Duodenal mucosa (tissue), 2 donors: ENCODE measurements at regions not wholly inside any gene's neighbourhood (a gene's known extent, or its start where the extent isn't known, plus 50 kb on each side); places are given as distances from the start of the nearest gene placed in this dataset.

ENCODE experiments used
- H3K27ac ChIP-seq: one replicate; pipeline ENCODE4 v1.7.0; 2013; ENCODE audit warnings: low read depth, low read length
- H3K27me3 ChIP-seq, 2 donors: one replicate each; pipeline ENCODE4 v1.7.0; 2013; ENCODE audit warnings: low read length in 2 of 2, control low read depth in 1 of 2; ENCODE audit not compliant: insufficient read depth in 2 of 2, control insufficient read depth in 1 of 2
- H3K36me3 ChIP-seq, 2 donors: one replicate each; pipeline ENCODE4 v1.7.0; 2013; ENCODE audit warnings: low read length in 2 of 2, control low read depth in 1 of 2; ENCODE audit not compliant: insufficient read depth in 2 of 2, control insufficient read depth in 1 of 2
- H3K4me1 ChIP-seq, 2 donors: one replicate each; pipeline ENCODE4 v1.7.0; 2013; ENCODE audit warnings: low read length in 2 of 2, control low read depth in 1 of 2; ENCODE audit not compliant: insufficient read depth in 2 of 2, control insufficient read depth in 1 of 2
- H3K4me3 ChIP-seq, 2 donors: one replicate each; pipeline ENCODE4 v1.7.0; 2013; ENCODE audit warnings: low read length in 2 of 2, low read depth in 1 of 2
- H3K9ac ChIP-seq, 2 donors: one replicate each; pipeline ENCODE4 v1.7.0; 2013; ENCODE audit warnings: low read length in 2 of 2, low read depth in 1 of 2
- H3K9me3 ChIP-seq, 2 donors: one replicate each; pipeline ENCODE4 v1.7.0; 2013; ENCODE audit warnings: low read length in 2 of 2, control low read depth in 1 of 2; ENCODE audit not compliant: control insufficient read depth in 1 of 2

DNA sequence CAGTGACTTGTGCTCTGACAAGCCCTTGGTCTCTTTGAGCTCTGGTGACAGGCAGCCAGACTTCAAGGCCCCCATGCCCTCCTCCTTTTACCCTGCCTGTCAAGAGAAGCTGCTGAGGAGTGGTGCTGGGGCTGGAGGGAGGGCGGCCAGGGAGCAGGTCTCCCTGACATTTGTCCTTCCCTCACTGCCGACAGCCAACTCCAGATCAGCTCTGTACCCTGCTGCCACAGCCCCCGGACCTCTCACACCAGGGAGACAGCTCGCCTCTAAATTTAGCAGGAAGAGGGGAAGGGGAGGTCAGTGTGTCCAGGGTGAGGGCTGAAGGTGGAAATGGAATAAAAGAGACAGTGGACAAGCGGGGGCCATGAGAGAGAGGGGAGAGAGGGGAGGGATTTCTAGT lies 155.8 kb downstream of the TDRD15 start:
- Histone ChIP-seq H3K9me3 (no peaks in the 10 kb centered on the region), H3K36me3 (no peaks in the 10 kb centered on the region), H3K4me3 (no peak overlapping the region), H3K4me1 (peaks cover 6% of the 10 kb centered on the region in 2 donors), H3K27ac (no peak overlapping the region), H3K9ac (no peak overlapping the region), H3K27me3 (no peaks in the 10 kb centered on the region)

DNA sequence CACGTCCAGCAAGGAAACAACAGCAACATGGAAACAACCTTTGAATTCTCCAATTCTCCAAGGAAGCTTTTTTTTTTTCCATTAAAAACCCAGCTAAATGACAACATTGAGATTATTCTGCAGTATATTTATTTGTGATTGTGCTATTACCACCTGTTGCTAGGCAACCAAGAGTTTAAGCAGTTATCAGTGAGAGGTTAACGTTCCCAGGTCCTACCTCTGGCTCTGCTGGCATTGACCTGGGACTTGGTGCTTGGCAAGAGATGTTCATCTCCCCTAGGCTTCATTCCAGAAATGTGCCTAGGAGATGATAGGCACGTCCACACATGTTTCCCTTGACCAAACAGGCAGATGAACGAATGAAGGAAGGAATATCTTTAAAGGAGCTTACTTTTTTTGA lies 157.0 kb downstream of the TDRD15 start:
- no peaks in the 10 kb centered on the region for H3K36me3 ChIP-seq
- no peak overlapping the region for H3K4me3 ChIP-seq
- H3K27ac ChIP-seq = no peak overlapping the region
- H3K9ac ChIP-seq = no peak overlapping the region
- H3K4me1 ChIP-seq = peaks cover 6% of the 10 kb centered on the region in 2 donors
- no peaks in the 10 kb centered on the region for H3K27me3 ChIP-seq
- no peaks in the 10 kb centered on the region for H3K9me3 ChIP-seq

DNA sequence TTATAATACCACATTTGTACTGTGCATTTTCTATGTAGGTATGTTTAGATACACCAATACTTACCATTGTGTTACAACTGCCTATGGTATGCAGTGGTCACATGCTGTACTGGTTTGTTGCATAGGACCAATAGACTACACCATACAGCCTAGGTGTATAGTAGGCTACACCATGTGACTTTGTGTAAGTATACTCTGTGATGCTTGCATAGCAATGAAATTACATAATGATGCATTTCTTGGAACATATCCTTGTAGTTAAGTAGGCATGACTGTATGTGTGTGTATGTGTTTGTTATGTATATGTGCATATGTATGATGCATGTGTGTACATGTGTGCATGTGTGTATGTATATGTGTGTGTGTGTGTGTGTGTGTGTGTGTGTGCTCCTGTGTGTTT lies 157.6 kb downstream of the TDRD15 start:
- Histone ChIP-seq H3K9me3 (no peaks in the 10 kb centered on the region), H3K27me3 (no peaks in the 10 kb centered on the region), H3K36me3 (no peaks in the 10 kb centered on the region), H3K9ac (no peak overlapping the region), H3K4me3 (no peak overlapping the region), H3K4me1 (peaks cover 3% of the 10 kb centered on the region in 2 donors), H3K27ac (no peak overlapping the region)

DNA sequence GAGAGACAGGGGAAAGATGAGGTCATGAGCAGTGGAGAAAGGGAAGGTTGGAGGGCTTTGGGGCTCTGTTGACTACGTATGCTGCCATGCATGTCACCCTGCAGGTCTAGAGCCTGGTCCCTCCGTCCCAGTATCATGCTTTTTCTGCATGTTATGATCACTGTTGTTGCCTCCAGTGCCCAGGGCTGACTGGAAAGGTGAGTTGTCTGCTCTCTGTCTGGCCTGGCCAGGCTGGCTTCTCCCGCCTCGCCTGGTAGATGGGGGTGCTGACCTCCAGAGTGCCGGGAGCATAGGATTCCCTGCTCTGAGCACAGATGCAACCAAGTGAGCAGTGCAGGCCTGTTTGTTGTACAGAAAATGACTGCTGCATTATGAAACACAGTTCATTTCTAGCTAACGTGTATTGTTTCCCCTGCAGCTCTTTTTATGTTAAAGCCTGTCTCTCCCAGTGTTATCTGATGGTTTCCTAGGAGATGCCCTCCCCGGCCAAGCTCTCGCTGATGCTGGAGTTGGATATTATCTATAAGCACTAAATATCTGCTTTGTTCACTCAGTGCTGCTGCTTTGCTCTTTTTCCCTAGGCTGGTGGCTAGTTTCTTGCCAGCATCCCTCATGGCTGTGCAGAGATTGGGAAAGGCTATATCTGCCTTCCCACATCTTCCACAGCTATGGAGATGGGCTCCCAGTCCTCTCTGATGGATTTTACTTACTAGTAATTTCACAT lies 158.2 kb downstream of the TDRD15 start:
- no peak overlapping the region for H3K9ac ChIP-seq
- H3K4me1 ChIP-seq = no peaks in the 10 kb centered on the region
- no peaks in the 10 kb centered on the region for H3K9me3 ChIP-seq
- no peak overlapping the region for H3K27ac ChIP-seq
- H3K4me3 ChIP-seq = no peak overlapping the region
- no peaks in the 10 kb centered on the region for H3K36me3 ChIP-seq
- no peaks in the 10 kb centered on the region for H3K27me3 ChIP-seq

DNA sequence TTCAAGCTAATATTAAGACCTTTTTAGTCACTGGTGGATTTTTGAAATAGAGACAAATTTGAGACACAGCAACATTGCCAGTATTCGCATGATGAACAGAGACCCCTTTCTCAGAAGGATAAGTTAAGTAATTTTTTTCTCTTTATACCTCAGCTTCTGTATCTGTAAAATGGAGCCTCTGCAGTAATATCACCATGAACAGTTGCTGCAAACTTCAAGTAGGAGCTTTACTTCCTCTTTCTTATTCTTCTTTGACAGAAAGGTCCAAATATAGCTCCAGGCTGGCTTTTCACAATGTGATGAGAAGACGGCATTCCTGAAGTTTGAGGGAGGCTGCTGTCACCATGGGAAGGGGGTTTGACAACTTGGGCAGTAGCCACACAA lies 158.7 kb downstream of the TDRD15 start:
- H3K4me3 ChIP-seq = no peak overlapping the region
- no peak overlapping the region for H3K27ac ChIP-seq
- no peaks in the 10 kb centered on the region for H3K9me3 ChIP-seq
- H3K27me3 ChIP-seq = no peaks in the 10 kb centered on the region
- no peaks in the 10 kb centered on the region for H3K4me1 ChIP-seq
- H3K36me3 ChIP-seq = no peaks in the 10 kb centered on the region
- H3K9ac ChIP-seq = no peak overlapping the region

DNA sequence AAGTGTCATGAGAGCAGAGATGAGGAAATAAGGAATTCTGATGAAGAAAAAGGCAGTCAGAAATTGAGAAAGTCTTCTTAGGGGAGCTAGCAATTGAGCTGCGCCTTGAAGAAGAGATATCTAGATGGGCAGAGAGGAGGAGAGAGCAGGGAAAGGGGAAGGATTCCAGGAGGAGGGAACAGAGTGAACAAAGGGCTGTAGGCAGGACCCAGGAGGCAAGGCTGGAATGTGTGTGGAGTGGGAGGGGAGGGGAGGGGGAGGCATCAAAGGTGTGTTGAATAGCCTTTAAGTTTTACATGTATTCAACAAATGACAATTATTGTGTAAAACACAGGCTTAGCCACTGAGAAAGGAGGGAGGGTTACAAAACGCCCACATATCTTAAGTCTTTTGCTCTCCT lies 164.5 kb downstream of the TDRD15 start:
- Histone ChIP-seq H3K9me3 (no peaks in the 10 kb centered on the region), H3K36me3 (no peaks in the 10 kb centered on the region), H3K4me3 (no peak overlapping the region), H3K9ac (no peak overlapping the region), H3K27ac (no peak overlapping the region), H3K27me3 (no peaks in the 10 kb centered on the region), H3K4me1 (no peaks in the 10 kb centered on the region)

DNA sequence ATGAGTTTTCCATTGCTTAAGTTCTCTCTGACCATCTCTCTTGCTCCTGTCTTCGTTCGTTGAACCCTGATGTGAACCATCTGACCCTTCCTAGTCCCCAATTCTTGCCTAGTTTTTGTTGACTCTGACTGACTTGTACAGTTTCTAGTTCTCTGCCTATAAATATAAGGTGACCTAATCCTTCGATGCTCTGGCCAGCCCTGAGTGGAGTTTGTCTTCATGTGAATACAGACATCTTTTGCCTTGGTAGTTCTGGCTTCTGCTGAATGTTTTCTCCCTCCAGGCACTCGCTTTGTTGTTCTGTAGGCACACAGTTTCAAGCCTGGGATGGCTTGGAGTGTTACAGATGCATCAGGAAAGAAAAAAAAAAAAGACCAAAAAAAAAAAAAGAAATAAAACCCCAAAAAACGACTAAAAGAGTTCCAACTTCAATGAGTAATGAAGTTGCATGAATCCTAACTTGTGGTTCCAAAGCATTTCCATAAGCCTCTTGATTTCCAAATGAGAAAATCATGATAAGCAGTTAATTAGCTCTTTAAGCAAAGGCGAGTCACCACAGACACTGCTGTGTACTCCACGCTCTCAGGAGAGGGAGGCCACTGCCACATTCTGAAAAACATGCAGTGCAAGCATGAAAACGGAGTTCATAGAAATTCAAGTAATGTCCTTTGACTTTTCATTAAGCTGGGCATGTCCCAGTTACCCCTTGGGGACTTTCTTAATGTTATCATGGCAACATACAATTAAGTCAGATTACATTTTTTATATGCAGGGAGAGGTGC lies 165.2 kb downstream of the TDRD15 start:
- Histone ChIP-seq H3K4me3 (no peak overlapping the region), H3K36me3 (no peaks in the 10 kb centered on the region), H3K4me1 (no peaks in the 10 kb centered on the region), H3K9me3 (no peaks in the 10 kb centered on the region), H3K27me3 (no peaks in the 10 kb centered on the region), H3K9ac (no peak overlapping the region), H3K27ac (no peak overlapping the region)

DNA sequence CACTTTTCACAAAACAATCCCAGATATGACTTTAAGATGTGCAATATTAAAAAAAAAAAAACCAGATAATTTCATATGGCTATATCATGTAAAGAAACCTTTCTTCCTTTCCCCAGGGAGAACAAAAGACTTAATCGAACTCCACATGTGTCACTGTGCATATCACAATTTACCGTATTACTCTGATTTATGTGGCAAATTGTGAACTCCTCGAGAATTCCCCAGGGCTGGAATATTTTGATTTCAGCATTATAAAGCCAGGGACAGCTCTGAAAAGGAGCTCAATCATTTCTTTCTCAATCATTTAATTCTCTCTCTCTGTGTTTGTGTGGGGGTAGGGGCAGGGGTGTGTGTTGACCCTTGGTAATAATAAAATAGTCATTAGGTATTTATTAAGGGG lies 165.8 kb downstream of the TDRD15 start:
- no peaks in the 10 kb centered on the region for H3K27me3 ChIP-seq
- no peaks in the 10 kb centered on the region for H3K9me3 ChIP-seq
- no peak overlapping the region for H3K4me3 ChIP-seq
- H3K4me1 ChIP-seq = no peaks in the 10 kb centered on the region
- no peaks in the 10 kb centered on the region for H3K36me3 ChIP-seq
- H3K9ac ChIP-seq = no peak overlapping the region
- H3K27ac ChIP-seq = no peak overlapping the region

DNA sequence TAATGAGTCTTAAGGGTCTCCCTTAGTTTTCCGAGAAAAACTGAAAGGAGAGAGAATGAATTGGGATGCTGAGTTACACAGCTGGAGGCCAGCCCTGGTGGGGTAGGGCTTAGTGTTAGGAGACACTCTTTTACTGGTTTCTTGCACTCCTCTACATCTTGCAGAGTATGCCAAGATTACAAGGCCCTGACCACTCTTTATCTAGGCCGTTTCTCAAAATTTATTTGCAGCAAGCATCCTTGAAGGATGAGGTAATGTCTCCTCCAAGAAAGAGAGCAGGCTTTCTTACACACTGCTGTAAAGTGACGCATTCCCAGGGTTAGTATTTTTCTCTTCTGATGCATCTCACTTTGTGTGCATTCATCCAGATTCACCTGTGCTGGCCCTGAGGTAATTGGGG lies 166.2 kb downstream of the TDRD15 start:
- no peak overlapping the region for H3K27ac ChIP-seq
- no peak overlapping the region for H3K4me3 ChIP-seq
- H3K4me1 ChIP-seq = no peaks in the 10 kb centered on the region

DNA sequence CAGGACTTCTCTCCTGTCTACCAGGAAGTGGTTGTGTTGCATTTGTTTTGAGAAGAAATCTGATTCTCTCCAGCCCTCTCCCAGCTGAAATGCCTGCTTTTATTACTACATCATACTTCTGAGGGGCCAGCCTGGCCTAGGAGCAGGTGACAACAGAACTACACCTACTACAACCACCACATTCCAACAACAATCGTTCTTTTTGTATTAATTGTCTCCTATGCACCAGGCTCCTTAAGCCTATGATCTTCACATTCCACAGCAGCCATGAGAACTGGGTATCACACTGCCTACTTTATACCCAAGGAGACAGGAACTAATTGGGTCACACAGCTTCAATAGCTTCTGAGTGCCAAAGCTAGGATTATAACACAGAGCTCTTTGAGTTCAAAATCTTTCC lies 167.7 kb downstream of the TDRD15 start:
- Histone ChIP-seq H3K27ac (no peak overlapping the region), H3K36me3 (no peaks in the 10 kb centered on the region), H3K9ac (no peak overlapping the region), H3K9me3 (no peaks in the 10 kb centered on the region), H3K4me1 (no peaks in the 10 kb centered on the region), H3K4me3 (no peak overlapping the region), H3K27me3 (no peaks in the 10 kb centered on the region)

More for the DNA sequence above, 166.2 kb downstream of the TDRD15 start:
- Histone ChIP-seq H3K9me3 (no peaks in the 10 kb centered on the region), H3K27me3 (no peaks in the 10 kb centered on the region), H3K36me3 (no peaks in the 10 kb centered on the region), H3K9ac (no peak overlapping the region)
